IMR-90 (cell line): ENCODE measurements at regions not wholly inside any gene's neighbourhood (a gene's known extent, or its start where the extent isn't known, plus 50 kb on each side); places are given as distances from the start of the nearest gene placed in this dataset.

Source experiments
- ATAC-seq: fragments of 200-7000 bp; cut with Tn5 transposase; 2 replicates; pipeline ENCODE4 v1.9.1; 2020; ENCODE audit warnings: low read depth, mild to moderate bottlenecking, moderate library complexity
- BruUV-seq: library from RNA; stranded (reverse); fragments of 400-500 nt; replicated peaks from 2 replicates; lab custom pipeline; 2021; lab: Mats Ljungman, UMichigan
- CTCF ChIA-PET: fragments of 300-600 bp; formaldehyde crosslinking; extraction: SDS; loops from one replicate; lab custom pipeline; 2021; ENCODE audit warnings: antibody characterized with exemption; lab: Yijun Ruan, JAX
- POLR2A ChIA-PET: fragments of 300-600 bp; sonication (Branson Sonifier 250); formaldehyde crosslinking; loops from one replicate; lab custom pipeline; 2022; ENCODE audit warnings: antibody characterized with exemption; ENCODE audit not compliant: unreplicated experiment; lab: Charles Lee
- DNase-seq: peaks from one replicate; pipeline ENCODE4 v3.0.0; 2013
- H2AFZ ChIP-seq: replicated peaks from 2 replicates; pipeline ENCODE3; 2013; ENCODE audit warnings: low read length, mild to moderate bottlenecking; ENCODE audit not compliant: poor library complexity
- H2AK5ac ChIP-seq: 2 replicates; pipeline ENCODE4 v1.6.1; 2013; ENCODE audit warnings: low read depth, low read length, inconsistent platforms
- H2AK9ac ChIP-seq: replicated peaks from 2 replicates; pipeline ENCODE3; 2013; ENCODE audit warnings: mild to moderate bottlenecking, low read depth, low read length, moderate library complexity; ENCODE audit not compliant: poor library complexity
- H2BK120ac ChIP-seq: 2 replicates; pipeline ENCODE4 v1.6.1; 2013; ENCODE audit warnings: low read depth, low read length, inconsistent platforms
- H2BK15ac ChIP-seq: 3 replicates; pipeline ENCODE4 v1.6.1; 2013; ENCODE audit warnings: low read depth, low read length, inconsistent platforms
- H2BK20ac ChIP-seq: 2 replicates; pipeline ENCODE4 v1.6.1; 2013; ENCODE audit warnings: low read depth, mild to moderate bottlenecking, inconsistent platforms, low read length, moderate library complexity
- H2BK5ac ChIP-seq: 2 replicates; pipeline ENCODE4 v1.6.1; 2013; ENCODE audit warnings: mild to moderate bottlenecking, low read depth, low read length, inconsistent platforms; ENCODE audit not compliant: poor library complexity, severe bottlenecking
- H3K14ac ChIP-seq: replicated peaks from 2 replicates; pipeline ENCODE4 v1.6.1; 2013; ENCODE audit warnings: low read depth, low read length, inconsistent platforms
- H3K18ac ChIP-seq: 2 replicates; pipeline ENCODE4 v1.6.1; 2013; ENCODE audit warnings: low read depth, low read length, control low read depth
- H3K23ac ChIP-seq: 2 replicates; pipeline ENCODE4 v1.6.1; 2013; ENCODE audit warnings: low read depth, low read length, inconsistent platforms
- H3K27ac ChIP-seq: 2 replicates; pipeline ENCODE4 v1.5.1; 2013; ENCODE audit warnings: mild to moderate bottlenecking, control low read depth, low read length; ENCODE audit not compliant: insufficient read depth
- H3K27me3 ChIP-seq: 2 replicates; pipeline ENCODE4 v1.6.1; 2013; ENCODE audit warnings: low read length; ENCODE audit not compliant: control insufficient read depth, insufficient read depth
- H3K36me3 ChIP-seq: 2 replicates; pipeline ENCODE4 v1.6.1; 2013; ENCODE audit warnings: low read length, mixed read lengths; ENCODE audit not compliant: control insufficient read depth, insufficient read depth
- H3K4ac ChIP-seq: 2 replicates; pipeline ENCODE4 v1.6.1; 2013; ENCODE audit warnings: low read depth, low read length, inconsistent platforms
- H3K4me1 ChIP-seq: 2 replicates; pipeline ENCODE4 v1.6.1; 2013; ENCODE audit warnings: low read length, mixed read lengths; ENCODE audit not compliant: control insufficient read depth, insufficient read depth
- H3K4me2 ChIP-seq: 2 replicates; pipeline ENCODE4 v1.6.1; 2013; ENCODE audit warnings: low read depth, mild to moderate bottlenecking, control low read depth, low read length, moderate library complexity
- H3K4me3 ChIP-seq: 2 replicates; pipeline ENCODE4 v1.5.1; 2013; ENCODE audit warnings: low read depth, mild to moderate bottlenecking, control low read depth, low read length, moderate library complexity; ENCODE audit not compliant: insufficient read depth
- H3K56ac ChIP-seq: 2 replicates; pipeline ENCODE4 v1.6.1; 2013; ENCODE audit warnings: low read length, inconsistent platforms; ENCODE audit not compliant: insufficient read depth; ENCODE audit errors: extremely low read depth
- H3K79me1 ChIP-seq, 2 experiments: 2 replicates each; pipeline ENCODE4 v1.6.1; 2013; ENCODE audit warnings: low read length in 2 of 2, inconsistent platforms in 1 of 2, low read depth in 1 of 2
- H3K9ac ChIP-seq: 2 replicates; pipeline ENCODE4 v1.6.1; 2013; ENCODE audit warnings: low read depth, low read length, control low read depth
- H3K9me1 ChIP-seq: 2 replicates; pipeline ENCODE4 v1.6.1; 2013; ENCODE audit warnings: low read length, inconsistent platforms; ENCODE audit not compliant: insufficient read depth
- H3K9me3 ChIP-seq: 2 replicates; pipeline ENCODE4 v1.6.1; 2013; ENCODE audit warnings: low read length; ENCODE audit not compliant: control insufficient read depth, insufficient read depth
- H4K20me1 ChIP-seq: 2 replicates; pipeline ENCODE4 v1.6.1; 2013; ENCODE audit warnings: low read length, inconsistent platforms; ENCODE audit not compliant: insufficient read depth
- H4K5ac ChIP-seq: 2 replicates; pipeline ENCODE4 v1.6.1; 2013; ENCODE audit warnings: mild to moderate bottlenecking, low read depth, low read length, control low read depth
- H4K8ac ChIP-seq, 2 experiments: 2 replicates each; pipeline ENCODE4 v1.6.1; 2013; ENCODE audit warnings: low read depth in 2 of 2, low read length in 2 of 2, control low read depth in 1 of 2, inconsistent platforms in 1 of 2
- H4K91ac ChIP-seq: 2 replicates; pipeline ENCODE4 v1.6.1; 2013; ENCODE audit warnings: low read depth, low read length, inconsistent platforms; ENCODE audit not compliant: insufficient read depth
- CHD1 ChIP-seq: IDR thresholded peaks from 2 replicates; pipeline ENCODE4 v1.6.1; 2012; ENCODE audit warnings: low read depth, low read length, improper control_type of control experiment
- ELK1 ChIP-seq: fragments of 150-350 bp; IDR thresholded peaks from 2 replicates; pipeline ENCODE4 v1.6.1; 2016; ENCODE audit warnings: low read depth, mild to moderate bottlenecking, low read length, moderate library complexity, borderline replicate concordance
- FOS ChIP-seq: fragments of 150-350 bp; IDR thresholded peaks from 2 replicates; pipeline ENCODE4 v1.6.1; 2016; ENCODE audit warnings: low read depth, low read length
- MAFK ChIP-seq: IDR thresholded peaks from 2 replicates; pipeline ENCODE4 v1.6.1; 2012; ENCODE audit warnings: low read depth, low read length, improper control_type of control experiment
- MAZ ChIP-seq: IDR thresholded peaks from 2 replicates; pipeline ENCODE4 v1.6.1; 2012; ENCODE audit warnings: low read depth, mild to moderate bottlenecking, low read length, improper control_type of control experiment, moderate library complexity, borderline replicate concordance
- MXI1 ChIP-seq: IDR thresholded peaks from 2 replicates; pipeline ENCODE4 v1.6.1; 2012; ENCODE audit warnings: low read depth, mild to moderate bottlenecking, low read length, moderate library complexity, borderline replicate concordance
- RAD21 ChIP-seq: IDR thresholded peaks from 2 replicates; pipeline ENCODE4 v1.6.1; 2012; ENCODE audit warnings: low read length, improper control_type of control experiment
- RCOR1 ChIP-seq: IDR thresholded peaks from 2 replicates; pipeline ENCODE4 v1.6.1; 2012; ENCODE audit warnings: mild to moderate bottlenecking, low read length, improper control_type of control experiment; ENCODE audit not compliant: insufficient replicate concordance
- SMC3 ChIP-seq: fragments of 150-350 bp; IDR thresholded peaks from 2 replicates; pipeline ENCODE4 v1.6.1; 2016; ENCODE audit warnings: low read depth, mild to moderate bottlenecking, antibody characterized with exemption, low read length, moderate library complexity
- USF2 ChIP-seq: fragments of 150-350 bp; IDR thresholded peaks from 2 replicates; pipeline ENCODE4 v1.6.1; 2017; ENCODE audit warnings: mild to moderate bottlenecking, antibody characterized with exemption, low read length, low read depth
- WGBS, 2 experiments: methylation state at CpG; one replicate each; pipeline versions ENCODE4 v1.1.5 to v1.1.7; 2013; ENCODE audit warnings: missing lambda C conversion rate in 2 of 2; ENCODE audit not compliant: insufficient read length in 1 of 2; ENCODE audit errors: extremely low coverage in 2 of 2; 5-methylcytosine and 5-hydroxymethylcytosine counted together
- dilution Hi-C: fragments of 300-500 bp; cut with HindIII; formaldehyde crosslinking; loops from one replicate; pipeline ENCODE4 v1.14.3; 2018; ENCODE audit warnings: low sequenced_read_pairs; ENCODE audit not compliant: unreplicated experiment
- in situ Hi-C: fragments of 300-500 bp; cut with MboI; formaldehyde crosslinking; loops from 3 replicates; pipeline ENCODE4 v1.14.3; 2019; ENCODE audit warnings: low sequenced_read_pairs, inconsistent platforms, mixed read lengths
- intact Hi-C: fragments of 100-400 bp; cut with micrococcal nuclease; formaldehyde crosslinking; loops from 2 replicates; pipeline ENCODE4 v1.10.0; 2022

GRCh38 chr1:17892225-17892624 is 137.1 kb downstream of the ACTL8 start:
- H2AFZ ChIP-seq = no peak overlapping the region
- no peak overlapping the region for H2BK20ac ChIP-seq
- H3K14ac ChIP-seq = no peak overlapping the region
- H3K18ac ChIP-seq = no peak overlapping the region
- H4K5ac ChIP-seq = no peak overlapping the region
- H3K4ac ChIP-seq = no peak overlapping the region
- no peaks in the 10 kb centered on the region for H3K79me1 ChIP-seq
- H2BK5ac ChIP-seq = no peak overlapping the region
- TF ChIP-seq MAFK (no peak), RAD21 (no peak), FOS (no peak), SMC3 (no peak), RCOR1 (no peak), MXI1 (no peak), ELK1 (no peak), MAZ (no peak), USF2 (no peak), CHD1 (no peak)
- no peak overlapping the region for H4K8ac ChIP-seq
- peaks cover 2% of the 10 kb centered on the region; the same call in 1 of the 2 replicates for H3K9me3 ChIP-seq
- no TSS peak for BruUV-seq
- 0% methylated on average over 1 of the region's 8 CpGs; no CpG with 5 or more reads in 1 of the 2 experiments for WGBS, 2 experiments
- POLR2A ChIA-PET = no interaction called here
- H3K4me1 ChIP-seq = peaks cover 4% of the 10 kb centered on the region; the same call in 1 of the 2 replicates
- intact Hi-C loops (no loop called here), dilution Hi-C loops (no loop called here), in situ Hi-C loops (no loop called here)
- no peak for DNase-seq
- CTCF ChIA-PET = no interaction called here
- no peaks in the 10 kb centered on the region for H3K9me1 ChIP-seq
- no peak for ATAC-seq
- H3K56ac ChIP-seq = no peak overlapping the region
- H3K4me2 ChIP-seq = no peak overlapping the region
- no peak overlapping the region for H3K27ac ChIP-seq
- H2AK5ac ChIP-seq = no peak overlapping the region
- no peak overlapping the region for H3K23ac ChIP-seq
- H2BK15ac ChIP-seq = no peak overlapping the region
- H2AK9ac ChIP-seq = no peak overlapping the region
- no peak overlapping the region for H4K91ac ChIP-seq
- H3K4me3 ChIP-seq = no peak overlapping the region
- no peak overlapping the region for H2BK120ac ChIP-seq
- H3K9ac ChIP-seq = no peak overlapping the region
- peaks cover 30% of the 10 kb centered on the region for H3K27me3 ChIP-seq
- no peaks in the 10 kb centered on the region for H3K36me3 ChIP-seq
- no peaks in the 10 kb centered on the region for H4K20me1 ChIP-seq
